DMS53 treated with DMSO at 0.1 percent for 48 hours (cell line): ENCODE measurements at regions not wholly inside any gene's neighbourhood (a gene's known extent, or its start where the extent isn't known, plus 50 kb on each side); places are given as distances from the start of the nearest gene placed in this dataset.
A peak's percentile ranks its signal among the peaks of the same experiment; 100 is the strongest.

Experiments
- DNase-seq: peaks from one replicate; lab custom pipeline; 2025; ENCODE audit not compliant: unreplicated experiment; lab: John Stamatoyannopoulos, UW

DNA sequence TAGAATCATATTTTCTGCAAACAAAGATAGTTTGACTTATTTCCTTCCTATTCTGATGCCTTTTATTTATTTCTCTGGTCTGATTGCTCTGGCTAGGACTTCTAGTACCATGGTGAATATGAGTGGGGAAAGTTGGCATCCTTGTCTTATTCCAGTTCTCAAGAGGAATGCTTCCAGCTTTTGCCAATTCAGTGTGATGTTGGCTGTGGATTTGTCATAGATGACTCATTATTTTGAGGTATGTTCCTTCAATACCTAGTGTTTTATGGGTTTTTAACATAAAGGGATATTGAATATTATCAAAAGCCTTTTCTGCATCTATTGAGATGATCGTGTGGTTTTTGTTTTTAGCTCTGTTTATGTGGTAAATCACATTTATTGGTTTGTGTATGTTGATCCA, 139.4 kb upstream of the CNTN1 start:
- no peak for DNase-seq

DNA sequence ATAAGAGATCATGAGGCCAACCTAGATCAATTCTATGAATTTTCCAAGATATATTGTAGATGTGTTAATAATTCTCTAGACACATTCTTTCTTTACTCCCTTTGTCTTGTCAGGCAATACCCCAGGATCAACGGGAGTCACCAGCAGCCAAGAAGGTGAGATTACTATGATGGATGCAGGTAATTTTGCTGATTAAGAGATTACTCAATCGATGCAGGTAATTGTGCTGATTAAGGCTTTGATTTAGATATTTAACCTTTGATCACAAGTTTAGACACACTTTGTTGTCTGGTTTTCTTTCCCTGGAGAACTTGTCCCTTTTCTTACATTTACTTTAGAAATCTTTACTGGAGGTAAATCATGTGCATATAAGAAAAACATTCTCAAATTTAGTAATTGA, 134.3 kb upstream of the CNTN1 start:
- DNase-seq, result no peak

GRCh38 chr12:40559865-40560264, 132.4 kb upstream of the CNTN1 start:
- no peak for DNase-seq

GRCh38 chr12:40560848-40561247, 131.4 kb upstream of the CNTN1 start:
- no peak for DNase-seq

GRCh38 chr12:40561395-40561966, 130.8 kb upstream of the CNTN1 start:
- DNase-seq, result no peak

GRCh38 chr12:40565029-40565633, 127.1 kb upstream of the CNTN1 start:
- DNase-seq, result no peak

DNA sequence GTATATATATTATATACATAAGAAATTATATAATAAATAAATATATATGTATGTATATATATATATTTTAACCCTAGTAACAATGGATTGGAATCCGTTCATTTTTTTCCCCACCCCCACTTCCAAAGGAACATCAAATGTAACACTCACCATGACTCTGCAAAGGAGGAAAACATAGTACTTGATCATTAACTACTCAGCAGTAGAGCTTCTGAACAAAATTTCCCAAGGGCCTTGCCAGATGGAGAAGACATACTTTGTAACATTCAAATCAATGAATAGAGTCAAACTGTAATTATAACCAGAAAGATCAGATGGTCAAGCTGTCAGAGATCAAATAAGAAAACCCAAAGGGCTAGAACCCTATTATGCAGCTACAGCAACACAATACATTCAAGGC, 126.0 kb upstream of the CNTN1 start:
- DNase-seq, result peak; percentile 30

- DNase-seq, result no peak
These were observed 122.5 kb upstream of the CNTN1 start for GRCh38 chr12:40569626-40570179.

DNA sequence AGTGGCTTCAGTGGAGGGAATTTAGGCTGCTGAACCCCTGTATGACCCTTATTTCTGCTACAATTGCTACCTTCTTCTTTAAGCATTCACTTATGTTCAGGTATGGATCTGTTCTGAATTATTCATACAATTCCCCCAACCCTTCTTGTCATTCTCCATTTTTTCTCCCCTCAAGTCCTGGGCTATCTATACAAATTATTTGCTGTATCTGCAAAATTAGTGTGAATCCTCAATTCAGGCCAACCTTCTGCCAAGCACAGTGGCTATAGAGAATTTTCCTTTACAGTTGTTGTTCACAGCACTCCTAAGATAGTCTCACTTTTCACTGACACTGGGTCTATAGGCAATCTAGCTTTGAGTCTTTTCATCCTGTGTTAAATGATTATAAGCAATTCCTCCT, 119.2 kb upstream of the CNTN1 start:
- DNase-seq, result no peak

DNA sequence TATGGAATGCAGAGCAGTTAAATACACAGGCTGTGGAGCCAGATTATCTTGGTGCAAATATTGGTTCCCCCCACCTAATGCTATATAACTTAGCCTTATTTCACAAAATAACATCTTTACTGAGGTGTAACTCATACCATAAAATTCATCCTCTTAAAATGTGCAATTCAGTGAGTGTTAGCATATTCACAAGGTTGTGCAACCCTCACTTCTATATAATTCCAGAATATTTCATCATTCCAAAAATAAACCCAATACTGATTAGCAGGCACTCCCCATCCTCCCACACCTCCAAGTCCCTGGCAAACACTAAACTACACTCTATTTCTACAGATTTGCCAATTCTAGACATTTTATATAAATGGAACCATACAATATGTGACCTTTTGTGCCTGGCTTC, 116.3 kb upstream of the CNTN1 start:
- no peak for DNase-seq

GRCh38 chr12:40577834-40578233, 114.4 kb upstream of the CNTN1 start:
- DNase-seq, result no peak

- no peak for DNase-seq
These were observed 112.6 kb upstream of the CNTN1 start for GRCh38 chr12:40579687-40580086.

- no peak for DNase-seq
These were observed 111.9 kb upstream of the CNTN1 start for GRCh38 chr12:40580346-40580745.

- DNase-seq, result no peak
These were observed 110.3 kb upstream of the CNTN1 start for GRCh38 chr12:40581889-40582288.

- DNase-seq, result no peak
These were observed 108.5 kb upstream of the CNTN1 start for GRCh38 chr12:40583743-40584142.

GRCh38 chr12:40584763-40585162, 107.5 kb upstream of the CNTN1 start:
- no peak for DNase-seq

DNA sequence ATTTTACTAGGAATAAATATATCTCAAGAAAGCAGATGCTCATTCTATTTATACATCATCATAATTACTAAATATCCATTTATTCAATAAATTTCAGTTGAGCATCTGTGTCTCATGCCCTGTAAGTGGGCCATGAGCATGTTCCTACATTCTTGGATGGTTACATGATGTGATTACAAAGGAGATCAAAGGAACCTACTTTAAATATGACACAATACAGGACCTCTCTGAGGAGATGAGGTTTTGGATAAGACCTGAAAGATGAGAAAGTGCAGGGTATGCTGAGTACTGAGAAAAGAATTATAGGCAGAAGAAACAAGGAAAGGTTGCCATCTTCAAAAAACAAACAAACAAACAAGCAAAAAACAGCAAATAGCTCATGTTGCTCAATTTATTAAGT, 105.4 kb upstream of the CNTN1 start:
- no peak for DNase-seq

DNA sequence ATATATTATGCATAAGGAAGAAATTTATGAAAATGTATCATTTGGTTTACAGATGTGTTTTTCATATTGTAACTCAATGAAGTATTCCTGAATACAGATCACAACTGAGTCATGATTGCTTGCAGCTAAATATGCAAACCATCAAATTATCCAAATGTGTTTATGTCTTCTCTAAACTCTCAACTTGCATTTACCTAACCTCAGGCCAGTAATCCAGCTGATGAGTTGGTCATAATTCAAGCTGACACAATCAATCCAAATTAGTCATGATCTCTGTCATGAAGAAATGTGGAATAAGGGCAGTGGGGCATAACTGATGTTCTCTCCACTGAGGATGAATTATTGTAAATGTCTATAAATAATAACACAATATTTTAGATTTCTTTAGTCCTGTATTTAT, 104.8 kb upstream of the CNTN1 start:
- DNase-seq, result no peak

DNA sequence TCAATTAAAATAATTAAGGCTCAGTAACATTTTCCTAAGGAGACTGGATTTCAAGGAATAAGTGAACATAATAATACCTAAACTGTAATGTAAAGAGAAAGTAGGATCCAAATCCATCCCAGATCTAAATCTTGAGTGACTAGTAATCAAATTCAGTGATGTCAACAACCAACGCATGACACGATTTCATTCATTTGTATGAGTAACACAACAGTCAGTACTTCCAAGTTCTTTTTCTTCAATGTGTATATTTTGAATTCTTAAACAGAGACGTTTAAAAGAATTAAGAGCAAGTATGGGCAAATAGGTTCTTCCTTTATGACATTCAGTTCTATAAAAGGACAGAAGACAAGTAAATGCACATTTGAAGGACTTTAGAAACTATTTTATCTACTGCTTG, 104.3 kb upstream of the CNTN1 start:
- DNase-seq, result no peak

GRCh38 chr12:40597133-40597532, 95.1 kb upstream of the CNTN1 start:
- DNase-seq, result no peak

DNA sequence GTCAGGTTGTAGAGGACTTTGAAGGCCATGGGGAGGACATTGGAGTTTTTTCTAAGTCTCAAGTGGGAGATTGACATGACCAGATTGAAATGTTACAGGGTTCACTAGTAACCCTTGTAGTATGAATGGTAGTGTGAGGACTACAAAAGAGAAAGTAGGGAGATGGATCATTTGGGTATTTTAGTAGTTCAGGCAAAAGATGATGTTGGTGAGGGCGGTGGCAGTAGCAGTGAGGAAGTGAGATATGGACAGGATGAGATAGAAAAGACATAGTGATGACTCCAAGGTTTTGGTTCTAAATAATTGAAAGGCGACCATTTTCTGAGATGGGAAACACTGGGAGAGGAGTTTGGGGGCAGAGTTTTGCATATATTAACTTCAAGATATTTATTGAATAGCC, 94.2 kb upstream of the CNTN1 start:
- DNase-seq, result no peak

DNA sequence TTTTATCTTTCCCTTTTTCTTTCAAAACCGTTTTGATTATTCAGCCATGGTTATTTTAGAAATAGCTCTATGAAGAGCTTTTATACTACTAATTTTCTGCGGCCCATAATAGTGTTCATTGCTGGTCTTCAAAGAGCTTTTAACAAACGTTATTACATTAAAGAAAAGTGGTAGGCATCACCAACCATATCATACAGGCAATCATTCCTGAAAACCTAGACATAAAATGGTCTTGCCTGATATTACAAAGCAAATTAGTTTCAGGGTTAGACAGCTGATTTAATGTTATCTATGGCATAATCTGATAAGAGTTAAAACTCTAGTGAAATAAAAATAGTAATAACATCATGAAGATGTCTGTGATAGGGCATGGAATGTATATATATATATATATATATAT, 89.7 kb upstream of the CNTN1 start:
- DNase-seq, result no peak

GRCh38 chr12:40614923-40615322, 77.3 kb upstream of the CNTN1 start:
- DNase-seq, result no peak
